Spleen (tissue), 11 donors: ENCODE measurements at regions not wholly inside any gene's neighbourhood (a gene's known extent, or its start where the extent isn't known, plus 50 kb on each side); places are given as distances from the start of the nearest gene placed in this dataset.
"Not testable (repeated sequence)": the region's sequence is repeated elsewhere in the genome, so short reads cannot be mapped to it uniquely, and the experiment has no call there.

Source experiments
- DNase-seq: peaks from one replicate; pipeline ENCODE4 v3.0.0-alpha.2; 2020
- H3K27ac ChIP-seq, 8 donors: fragments of 200-600 bp; sonication (generic) in 7 of 8; 1 replicate in 4 of 8; 2 replicates in 4 of 8; pipeline versions ENCODE4 v1.5.0 to v1.8.0; 2016 to 2021; ENCODE audit warnings: inconsistent platforms in 4 of 8, mild to moderate bottlenecking in 4 of 8, moderate library complexity in 1 of 8
- H3K27me3 ChIP-seq, 7 donors: fragments of 200-600 bp; sonication (generic) in 6 of 7; replicated peaks in 1 of 7; 1 replicate in 4 of 7; 2 replicates in 3 of 7; pipeline versions ENCODE4 v1.5.0 to v1.8.0; 2016 to 2021; ENCODE audit warnings: inconsistent platforms in 3 of 7, mild to moderate bottlenecking in 1 of 7
- H3K36me3 ChIP-seq, 6 donors: fragments of 200-600 bp; sonication (generic) in 5 of 6; 1 replicate in 4 of 6; 2 replicates in 2 of 6; pipeline versions ENCODE4 v1.5.0 to v1.8.0; 2016 to 2021; ENCODE audit warnings: inconsistent platforms in 2 of 6
- H3K4me1 ChIP-seq, 6 donors: fragments of 200-600 bp; sonication (generic) in 5 of 6; 1 replicate in 3 of 6; 2 replicates in 3 of 6; pipeline versions ENCODE4 v1.5.0 to v1.8.0; 2016 to 2021; ENCODE audit warnings: inconsistent platforms in 3 of 6
- H3K4me3 ChIP-seq, 8 donors: fragments of 200-600 bp; sonication (generic) in 7 of 8; 1 replicate in 4 of 8; 2 replicates in 4 of 8; pipeline versions ENCODE4 v1.5.0 to v1.8.0; 2016 to 2021; ENCODE audit warnings: inconsistent platforms in 4 of 8, mild to moderate bottlenecking in 4 of 8, moderate library complexity in 2 of 8
- H3K9me3 ChIP-seq, 8 donors: fragments of 200-600 bp; sonication (generic) in 7 of 8; 1 replicate in 4 of 8; 2 replicates in 4 of 8; pipeline versions ENCODE4 v1.5.0 to v1.8.0; 2016 to 2021; ENCODE audit warnings: inconsistent platforms in 4 of 8
- CTCF ChIP-seq, 11 experiments: fragments of 200-600 bp in 7 of 11; fragments of 450-650 bp in 4 of 11; sonication (generic) in 4 of 11; IDR thresholded peaks in 8 of 11; conservative IDR thresholded peaks in 3 of 11; 1 replicate in 7 of 11; 2 replicates in 4 of 11; pipeline versions ENCODE4 v1.4.0 to v1.8.0; 2016 to 2021; ENCODE audit warnings: antibody characterized with exemption in 11 of 11, inconsistent platforms in 4 of 11, mild to moderate bottlenecking in 1 of 11
- POLR2A ChIP-seq, 3 donors: fragments of 450-650 bp; IDR thresholded peaks; one replicate each; pipeline ENCODE4 v1.5.1; 2017; ENCODE audit warnings: antibody characterized with exemption in 3 of 3, mild to moderate bottlenecking in 1 of 3
- POLR2AphosphoS5 ChIP-seq, 3 donors: sonication (generic); formaldehyde crosslinking; IDR thresholded peaks; one replicate each; pipeline ENCODE4 v1.5.1; 2017; ENCODE audit warnings: antibody characterized with exemption in 3 of 3
- WGBS, 5 donors: extraction: QIAGEN DNeasy Blood & Tissue Kit in 3 of 5; methylation state at CpG; one replicate each; pipeline versions ENCODE4 v1.1.5 to v1.1.7; 2013 to 2018; 5-methylcytosine and 5-hydroxymethylcytosine counted together
- intact Hi-C: fragments of 100-400 bp; cut with DNase I; formaldehyde crosslinking; loops from one replicate; pipeline ENCODE4 v1.15.0; 2023; ENCODE audit warnings: low total_unique reads
- donor health status: healthy with polysubstance abuse.
- donor health status: DM: no; HTN: no; CAD: no; lungs with moderate emphysema.
- donor health status: DM: no; HTN: no; CAD: no.
- donor health status: Bipolar disorder and iron deficiency.
- donor health status: healthy.
- donor health status: DM: no; HTN: no; CAD: no.
- donor health status: DM: yes; HTN: yes; CAD: no.

GRCh38 chr2:56813490-56813889 lies 629.7 kb downstream of the CCDC85A start:
- Histone ChIP-seq H3K4me1 (no peaks in the 10 kb centered on the region), H3K27me3 (no peaks in the 10 kb centered on the region), H3K9me3 (peaks cover 0 to 24% (median 0%) of the 10 kb centered on the region in 8 donors), H3K36me3 (no peaks in the 10 kb centered on the region), H3K27ac (no peak overlapping the region), H3K4me3 (no peak overlapping the region)
- DNase-seq = no peak
- TF ChIP-seq POLR2AphosphoS5 (IDR thresholded peaks at IDR 0.05) (no peak), CTCF (IDR thresholded peaks at IDR 0.05 in 8 of 11, conservative IDR thresholded peaks at IDR 0.05 in 3 of 11) (no peak), POLR2A (IDR thresholded peaks at IDR 0.05) (no peak)
- WGBS, 5 donors = 82 to 93% (median 85%) methylated on average over 2 of the region's 2 CpGs
- intact Hi-C loops = no loop called here

GRCh38 chr2:56816666-56817065 lies 632.9 kb downstream of the CCDC85A start:
- H3K4me1 ChIP-seq = no peaks in the 10 kb centered on the region
- intact Hi-C loops = no loop called here
- H3K36me3 ChIP-seq = no peaks in the 10 kb centered on the region
- H3K27me3 ChIP-seq = no peaks in the 10 kb centered on the region
- WGBS, 5 donors = 66 to 97% (median 73%) methylated on average over 3 to 5 of the region's 5 CpGs
- DNase-seq = no peak
- no peak overlapping the region for H3K4me3 ChIP-seq
- peaks cover 0 to 33% (median 12%) of the 10 kb centered on the region in 8 donors for H3K9me3 ChIP-seq
- TF ChIP-seq POLR2AphosphoS5 (IDR thresholded peaks at IDR 0.05) (no peak), POLR2A (IDR thresholded peaks at IDR 0.05) (no peak), CTCF (IDR thresholded peaks at IDR 0.05 in 8 of 11, conservative IDR thresholded peaks at IDR 0.05 in 3 of 11) (no peak)
- H3K27ac ChIP-seq = no peak overlapping the region

- intact Hi-C loops = no loop called here
- 76 to 92% (median 81%) methylated on average over 1 of the region's 1 CpG for WGBS, 5 donors
Measured at GRCh38 chr2:56831780-56832179, 648.0 kb downstream of the CCDC85A start.

GRCh38 chr2:56834686-56835085 lies 650.9 kb downstream of the CCDC85A start:
- no peak for TF ChIP-seq POLR2AphosphoS5 (IDR thresholded peaks at IDR 0.05)
- TF ChIP-seq POLR2A (IDR thresholded peaks at IDR 0.05) = no peak
- no peak for TF ChIP-seq CTCF (IDR thresholded peaks at IDR 0.05 in 8 of 11, conservative IDR thresholded peaks at IDR 0.05 in 3 of 11)
- H3K27ac ChIP-seq = no peak overlapping the region
- 72 to 85% (median 77%) methylated on average over 5 of the region's 5 CpGs for WGBS, 5 donors
- H3K27me3 ChIP-seq = no peaks in the 10 kb centered on the region
- no peak for DNase-seq
- no peaks in the 10 kb centered on the region for H3K4me1 ChIP-seq
- peaks cover 0 to 14% (median under 1%) of the 10 kb centered on the region in 8 donors for H3K9me3 ChIP-seq
- intact Hi-C loops = no loop called here
- H3K4me3 ChIP-seq = no peak overlapping the region
- no peaks in the 10 kb centered on the region for H3K36me3 ChIP-seq

More at GRCh38 chr2:56831780-56832179, 648.0 kb downstream of the CCDC85A start:
- Histone ChIP-seq H3K9me3 (peaks cover 0 to 10% (median 0%) of the 10 kb centered on the region in 8 donors), H3K36me3 (no peaks in the 10 kb centered on the region), H3K27ac (no peak overlapping the region), H3K4me3 (no peak overlapping the region), H3K27me3 (no peaks in the 10 kb centered on the region), H3K4me1 (no peaks in the 10 kb centered on the region)
- no peak for TF ChIP-seq POLR2AphosphoS5 (IDR thresholded peaks at IDR 0.05)
- DNase-seq = no peak

- H3K27ac ChIP-seq, DNase-seq, H3K4me3 ChIP-seq, H3K27me3 ChIP-seq, H3K36me3 ChIP-seq, intact Hi-C loops, H3K4me1 ChIP-seq: not testable (repeated sequence)
- peaks cover 0 to 35% (median 21%) of the 10 kb centered on the region in 8 donors for H3K9me3 ChIP-seq
Measured at GRCh38 chr2:56840009-56840408, 656.2 kb downstream of the CCDC85A start.
